HEK293T (cell line): ENCODE measurements at regions not wholly inside any gene's neighbourhood (a gene's known extent, or its start where the extent isn't known, plus 50 kb on each side); places are given as distances from the start of the nearest gene placed in this dataset.

ENCODE experiments used
- BHLHE40 ChIP-seq: fragments of 450-650 bp; IDR thresholded peaks from 2 replicates; pipeline ENCODE4 v1.6.1; 2016; ENCODE audit warnings: mild to moderate bottlenecking, moderate library complexity, borderline replicate concordance
- ELF4 ChIP-seq: fragments of 450-650 bp; IDR thresholded peaks from 2 replicates; pipeline ENCODE4 v1.6.1; 2017; ENCODE audit warnings: antibody characterized with exemption
- FOXA1 ChIP-seq: fragments of 450-650 bp; IDR thresholded peaks from 2 replicates; pipeline ENCODE4 v1.6.1; 2016; ENCODE audit warnings: mild to moderate bottlenecking
- FOXM1 ChIP-seq: fragments of 450-650 bp; IDR thresholded peaks from 2 replicates; pipeline ENCODE4 v1.6.1; 2017; ENCODE audit warnings: mild to moderate bottlenecking, borderline replicate concordance
- HDGF ChIP-seq: fragments of 450-650 bp; IDR thresholded peaks from 2 replicates; pipeline ENCODE4 v1.6.1; 2017; ENCODE audit warnings: antibody characterized with exemption, borderline replicate concordance
- L3MBTL2 ChIP-seq: fragments of 450-650 bp; conservative IDR thresholded peaks from 2 replicates; pipeline ENCODE4 v1.6.1; 2016; ENCODE audit warnings: mild to moderate bottlenecking
- LEF1 ChIP-seq: fragments of 450-650 bp; IDR thresholded peaks from 2 replicates; pipeline ENCODE4 v1.6.1; 2017; ENCODE audit warnings: mild to moderate bottlenecking, borderline replicate concordance
- NFRKB ChIP-seq: fragments of 450-650 bp; IDR thresholded peaks from 2 replicates; pipeline ENCODE4 v1.6.1; 2016; ENCODE audit warnings: mild to moderate bottlenecking, moderate library complexity
- PKNOX1 ChIP-seq: fragments of 450-650 bp; IDR thresholded peaks from 2 replicates; pipeline ENCODE4 v1.6.1; 2016
- SP1 ChIP-seq: fragments of 450-650 bp; IDR thresholded peaks from 2 replicates; pipeline ENCODE4 v1.6.1; 2017
- SUZ12 ChIP-seq: fragments of 450-650 bp; IDR thresholded peaks from 2 replicates; pipeline ENCODE4 v1.6.1; 2016; ENCODE audit warnings: mild to moderate bottlenecking
- TARDBP ChIP-seq: fragments of 450-650 bp; IDR thresholded peaks from 2 replicates; pipeline ENCODE4 v1.6.1; 2016
- ZNF384 ChIP-seq: fragments of 450-650 bp; IDR thresholded peaks from 2 replicates; pipeline ENCODE4 v1.6.1; 2016

GRCh38 chr1:157407917-157408525 lies 144.3 kb downstream of the FCRL5 start:
- TF ChIP-seq FOXA1, result no peak
- no peak for TF ChIP-seq BHLHE40
- no peak for TF ChIP-seq NFRKB
- TF ChIP-seq PKNOX1, result no peak
- TF ChIP-seq TARDBP, result no peak
- no peak for TF ChIP-seq FOXM1
- TF ChIP-seq SP1, result no peak
- no peak for TF ChIP-seq SUZ12
- TF ChIP-seq ZNF384, result no peak
- no peak for TF ChIP-seq LEF1
- no peak for TF ChIP-seq ELF4
- TF ChIP-seq L3MBTL2, result no peak
- no peak for TF ChIP-seq HDGF
